Activated CD4-positive, alpha-beta memory T cell treated with anti-CD3 and anti-CD28 coated beads, Interleukin-2, amount 10 ng/mL, durations not matched to agents 7 days and 5 days (primary cell): ENCODE measurements at regions not wholly inside any gene's neighbourhood (a gene's known extent, or its start where the extent isn't known, plus 50 kb on each side); places are given as distances from the start of the nearest gene placed in this dataset.
"Not testable (repeated sequence)": the region's sequence is repeated elsewhere in the genome, so short reads cannot be mapped to it uniquely, and the experiment has no call there.

Source experiments
- CTCF ChIA-PET: fragments of 350-600 bp; sonication (Branson Sonifier 250); formaldehyde crosslinking; loops from one replicate; lab custom pipeline; 2021; ENCODE audit warnings: antibody characterized with exemption, inconsistent platforms; lab: Charles Lee
- POLR2A ChIA-PET: fragments of 350-600 bp; sonication (Branson Sonifier 250); formaldehyde crosslinking; loops from one replicate; lab custom pipeline; 2021; ENCODE audit warnings: antibody characterized with exemption; lab: Charles Lee
- DNase-seq: peaks from one replicate; pipeline ENCODE4 v3.0.0-alpha.2; 2020
- H3K27ac Mint-ChIP-seq: one replicate; pipeline ENCODE4 v1.8.0; 2021; ENCODE audit warnings: mild to moderate bottlenecking, mixed read lengths
- H3K27me3 Mint-ChIP-seq: one replicate; pipeline ENCODE4 v1.8.0; 2021; ENCODE audit warnings: mixed read lengths
- H3K36me3 Mint-ChIP-seq: one replicate; pipeline ENCODE4 v1.8.0; 2021; ENCODE audit warnings: low read depth, mixed read lengths
- H3K4me1 Mint-ChIP-seq: one replicate; pipeline ENCODE4 v1.8.0; 2021; ENCODE audit warnings: mixed read lengths
- H3K4me3 Mint-ChIP-seq: one replicate; pipeline ENCODE4 v1.8.0; 2021; ENCODE audit warnings: mild to moderate bottlenecking, mixed read lengths
- H3K9me3 Mint-ChIP-seq: one replicate; pipeline ENCODE4 v1.8.0; 2021; ENCODE audit warnings: mixed read lengths

DNA sequence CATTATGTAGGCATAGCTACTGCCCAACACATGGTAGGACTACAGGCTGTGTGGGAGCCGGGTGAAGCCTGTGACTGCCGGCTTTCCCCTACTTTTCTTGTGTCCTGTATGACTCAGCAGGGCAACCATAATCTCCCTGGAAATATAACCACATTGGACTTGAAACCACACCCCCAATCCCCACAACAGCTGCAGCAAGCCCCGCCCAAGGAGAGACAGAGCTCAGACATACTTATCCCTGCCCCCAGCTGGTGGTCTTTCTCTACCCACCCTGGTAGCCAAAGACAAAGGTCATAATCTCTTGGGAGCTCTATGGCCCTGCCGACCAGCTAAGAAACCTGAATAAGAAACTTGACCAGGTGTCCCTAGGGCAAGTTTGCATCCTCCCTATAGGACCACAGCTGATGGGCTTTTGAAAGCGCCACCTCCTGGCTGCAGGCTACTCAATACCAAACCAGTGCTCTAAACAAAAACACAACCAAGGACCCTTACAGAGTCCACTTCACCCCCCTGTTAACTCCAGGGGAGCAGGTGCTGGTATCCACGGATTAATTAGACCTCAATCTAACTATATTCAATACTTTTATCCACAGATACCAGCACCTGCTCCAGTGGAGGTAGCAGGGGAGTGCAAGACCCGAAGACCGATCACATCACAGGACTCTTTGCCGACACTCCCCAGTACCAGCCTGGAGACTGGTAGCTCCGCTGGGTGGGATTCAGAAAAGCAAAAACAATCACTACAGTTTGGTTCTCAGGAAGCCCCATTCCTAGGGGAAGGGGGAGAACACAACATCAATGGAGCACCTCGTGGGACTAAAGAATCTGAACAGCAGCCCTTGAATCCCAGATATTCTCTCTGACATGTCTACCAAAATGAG, 91.2 kb downstream of the IRX5 start:
- DNase-seq, result no peak
- Mint-ChIP-seq H3K27ac (no peak overlapping the region), H3K4me3 (no peak overlapping the region), H3K36me3 (no peaks in the 10 kb centered on the region), H3K27me3 (peaks cover 2% of the 10 kb centered on the region), H3K4me1 (no peaks in the 10 kb centered on the region), H3K9me3 (peaks cover 8% of the 10 kb centered on the region)
- ChIA-PET POLR2A (no interaction called here), CTCF (interaction anchor here (0.9 to 1.9 kb wide), 2 partner anchors 12 to 1248 kb away, joined by 3 to 5 read pairs; no protein-coding TSS in a partner anchor)

- H3K9me3 Mint-ChIP-seq, H3K36me3 Mint-ChIP-seq, H3K27me3 Mint-ChIP-seq, H3K27ac Mint-ChIP-seq, H3K4me3 Mint-ChIP-seq, POLR2A ChIA-PET, CTCF ChIA-PET, H3K4me1 Mint-ChIP-seq, DNase-seq: not testable (repeated sequence)
Observed at GRCh38 chr16:55027260-55027659, 96.6 kb downstream of the IRX5 start.

DNA sequence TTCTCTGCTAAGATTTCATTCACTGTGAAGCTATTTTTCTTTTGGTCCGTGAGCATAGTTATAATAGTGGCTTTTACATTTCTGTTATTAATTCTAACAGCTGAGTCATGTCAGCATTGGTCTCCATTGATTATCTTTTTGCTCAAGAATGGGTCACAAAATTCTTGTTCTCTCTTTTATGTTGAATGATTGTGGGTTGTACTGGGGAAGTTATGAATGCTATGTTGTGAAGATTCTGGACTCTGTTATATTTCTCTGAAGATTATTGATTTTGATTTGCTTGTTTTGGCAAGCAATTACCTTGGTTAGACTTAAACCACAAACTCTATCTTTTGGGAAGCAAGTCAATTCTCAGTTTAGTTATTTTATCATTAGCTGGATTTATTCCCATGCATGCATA, 98.8 kb downstream of the IRX5 start:
- ChIA-PET CTCF (no interaction called here), POLR2A (no interaction called here)
- no peaks in the 10 kb centered on the region for H3K4me1 Mint-ChIP-seq
- no peaks in the 10 kb centered on the region for H3K27me3 Mint-ChIP-seq
- DNase-seq, result no peak
- no peak overlapping the region for H3K27ac Mint-ChIP-seq
- H3K9me3 Mint-ChIP-seq, result no peaks in the 10 kb centered on the region
- H3K4me3 Mint-ChIP-seq, result no peak overlapping the region
- no peaks in the 10 kb centered on the region for H3K36me3 Mint-ChIP-seq

DNA sequence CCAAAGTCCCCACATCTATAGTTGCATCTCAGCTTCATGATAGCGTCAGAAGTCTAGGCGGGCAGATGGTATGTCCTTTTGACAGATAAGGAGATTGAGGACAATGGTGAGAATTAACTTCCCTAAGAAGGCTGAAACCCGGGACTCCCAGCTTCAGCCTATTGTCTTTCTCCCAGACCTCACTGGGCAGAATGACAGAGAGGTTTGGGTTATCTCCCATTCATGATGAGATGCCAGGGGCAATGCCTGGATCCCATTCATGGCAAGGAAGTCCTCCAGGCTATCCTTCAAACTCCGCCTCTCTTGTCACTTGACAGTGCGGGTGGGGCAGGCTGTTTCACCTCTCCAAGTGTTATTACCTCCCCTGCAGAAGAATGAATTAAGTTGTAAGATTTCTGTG, 100.3 kb downstream of the IRX5 start:
- no peaks in the 10 kb centered on the region for H3K4me1 Mint-ChIP-seq
- H3K27ac Mint-ChIP-seq, result no peak overlapping the region
- ChIA-PET POLR2A (no interaction called here), CTCF (no interaction called here)
- no peaks in the 10 kb centered on the region for H3K9me3 Mint-ChIP-seq
- H3K36me3 Mint-ChIP-seq, result no peaks in the 10 kb centered on the region
- H3K4me3 Mint-ChIP-seq, result no peak overlapping the region
- H3K27me3 Mint-ChIP-seq, result no peaks in the 10 kb centered on the region
- DNase-seq, result no peak

DNA sequence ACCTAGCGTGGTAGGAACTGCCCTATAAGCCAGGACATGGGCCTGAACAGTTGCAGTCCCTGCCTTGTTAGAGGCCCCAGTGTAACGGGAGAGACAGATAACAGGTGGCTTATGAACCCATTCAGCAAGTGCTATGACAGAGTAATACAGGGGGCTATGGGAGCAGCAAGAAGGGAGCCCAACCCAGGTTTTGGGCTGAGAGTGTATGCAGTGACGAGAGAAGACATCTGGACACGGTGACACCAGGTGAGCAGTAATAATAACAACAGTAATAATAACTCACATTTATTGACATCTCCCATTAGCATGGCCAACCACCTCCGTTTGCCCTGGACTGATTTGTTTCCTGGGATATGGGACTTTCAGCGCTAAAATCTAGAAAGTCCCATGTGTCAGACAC, 100.8 kb downstream of the IRX5 start:
- POLR2A ChIA-PET, result no interaction called here
- no peaks in the 10 kb centered on the region for H3K4me1 Mint-ChIP-seq

GRCh38 chr16:55033225-55034156, 102.8 kb downstream of the IRX5 start:
- Mint-ChIP-seq H3K36me3 (no peaks in the 10 kb centered on the region), H3K27me3 (no peaks in the 10 kb centered on the region), H3K4me1 (no peaks in the 10 kb centered on the region), H3K27ac (no peak overlapping the region), H3K4me3 (no peak overlapping the region), H3K9me3 (no peaks in the 10 kb centered on the region)
- ChIA-PET POLR2A (no interaction called here), CTCF (interaction anchor here (1.5 kb wide), 1 partner anchor 12 kb away, joined by 5 read pairs; no protein-coding TSS in a partner anchor)
- no peak for DNase-seq

More for the DNA sequence above, 100.8 kb downstream of the IRX5 start:
- no peak for DNase-seq
- CTCF ChIA-PET, result no interaction called here
- H3K36me3 Mint-ChIP-seq, result no peaks in the 10 kb centered on the region
- no peak overlapping the region for H3K4me3 Mint-ChIP-seq
- H3K27me3 Mint-ChIP-seq, result no peaks in the 10 kb centered on the region
- no peaks in the 10 kb centered on the region for H3K9me3 Mint-ChIP-seq
- no peak overlapping the region for H3K27ac Mint-ChIP-seq

DNA sequence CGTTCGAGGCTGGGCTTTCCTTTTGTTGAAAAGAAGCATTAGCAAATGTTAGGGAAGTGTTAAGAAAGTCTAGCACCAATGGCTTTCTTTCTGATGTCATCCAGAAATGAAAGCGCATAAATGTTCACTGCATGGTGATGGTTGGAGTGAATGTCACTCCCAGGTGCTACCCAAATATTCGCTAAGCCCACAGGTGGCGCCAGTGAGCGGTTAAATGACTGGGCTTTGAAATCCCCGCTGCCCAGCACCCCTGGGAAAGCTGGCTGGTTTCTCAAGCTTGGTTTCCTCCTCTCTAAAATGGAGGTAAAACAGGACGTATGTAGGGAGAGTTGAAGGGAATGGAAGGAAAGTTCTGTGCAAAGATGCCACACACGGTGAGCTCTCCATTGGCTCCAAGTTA, 104.4 kb downstream of the IRX5 start:
- Mint-ChIP-seq H3K36me3 (no peaks in the 10 kb centered on the region), H3K27ac (no peak overlapping the region), H3K4me1 (no peaks in the 10 kb centered on the region), H3K4me3 (no peak overlapping the region), H3K27me3 (no peaks in the 10 kb centered on the region), H3K9me3 (no peaks in the 10 kb centered on the region)
- CTCF ChIA-PET, result no interaction called here
- DNase-seq, result peak; percentile 21
- POLR2A ChIA-PET, result no interaction called here

DNA sequence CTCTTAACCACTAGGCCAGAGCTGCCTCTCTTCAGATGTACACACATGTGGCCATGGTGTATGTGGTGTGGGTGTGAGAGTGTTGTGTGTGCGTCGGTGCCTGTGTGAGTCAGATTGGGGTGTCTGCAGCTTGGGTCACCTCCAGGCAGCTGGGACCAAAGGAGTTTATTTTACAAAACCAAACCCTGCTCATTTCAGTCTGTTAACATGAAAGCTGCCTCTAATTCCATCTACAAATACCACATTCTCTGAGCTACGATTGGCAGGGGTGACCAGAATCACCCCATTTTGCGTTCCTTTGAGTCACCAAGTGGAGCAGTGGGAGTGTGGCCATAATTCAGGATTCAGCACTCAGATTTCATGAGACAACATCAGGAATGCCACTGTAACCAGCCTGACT, 105.3 kb downstream of the IRX5 start:
- no peak for DNase-seq
- Mint-ChIP-seq H3K36me3 (no peaks in the 10 kb centered on the region), H3K4me1 (no peaks in the 10 kb centered on the region), H3K4me3 (no peak overlapping the region), H3K9me3 (no peaks in the 10 kb centered on the region), H3K27me3 (no peaks in the 10 kb centered on the region), H3K27ac (no peak overlapping the region)
- ChIA-PET POLR2A (no interaction called here), CTCF (no interaction called here)

GRCh38 chr16:55036371-55036821, 105.7 kb downstream of the IRX5 start:
- H3K36me3 Mint-ChIP-seq, result no peaks in the 10 kb centered on the region
- DNase-seq, result no peak
- no peak overlapping the region for H3K27ac Mint-ChIP-seq
- POLR2A ChIA-PET, result no interaction called here
- CTCF ChIA-PET, result no interaction called here
- H3K4me3 Mint-ChIP-seq, result no peak overlapping the region
- no peaks in the 10 kb centered on the region for H3K4me1 Mint-ChIP-seq
- H3K9me3 Mint-ChIP-seq, result no peaks in the 10 kb centered on the region
- no peaks in the 10 kb centered on the region for H3K27me3 Mint-ChIP-seq

DNA sequence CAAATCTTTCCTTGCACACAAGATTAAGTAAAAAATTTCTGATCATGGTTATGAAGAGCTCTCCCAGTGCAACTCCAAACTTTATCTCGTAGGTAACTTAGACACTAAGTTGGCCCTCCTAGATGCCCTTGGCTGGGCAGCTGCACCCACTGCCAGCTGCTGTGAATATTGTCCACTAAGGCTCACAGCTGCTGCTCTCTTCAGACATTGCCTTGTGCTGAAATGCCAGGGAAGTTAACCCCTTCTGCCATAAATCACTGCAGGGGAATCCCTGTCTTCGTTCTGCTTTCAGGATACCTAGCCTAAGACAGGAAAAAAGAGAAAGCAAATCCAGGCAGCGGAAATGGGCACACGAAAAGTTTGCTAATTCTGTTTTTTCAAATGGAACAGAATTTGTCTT, 106.4 kb downstream of the IRX5 start:
- POLR2A ChIA-PET, result no interaction called here
- no peak overlapping the region for H3K4me3 Mint-ChIP-seq
- no peak for DNase-seq
- H3K4me1 Mint-ChIP-seq, result no peaks in the 10 kb centered on the region
- H3K9me3 Mint-ChIP-seq, result no peaks in the 10 kb centered on the region
- no peak overlapping the region for H3K27ac Mint-ChIP-seq
- H3K36me3 Mint-ChIP-seq, result no peaks in the 10 kb centered on the region
- H3K27me3 Mint-ChIP-seq, result no peaks in the 10 kb centered on the region
- CTCF ChIA-PET, result no interaction called here

GRCh38 chr16:55037966-55038365, 107.3 kb downstream of the IRX5 start:
- Mint-ChIP-seq H3K27me3 (no peaks in the 10 kb centered on the region), H3K4me1 (no peaks in the 10 kb centered on the region), H3K9me3 (no peaks in the 10 kb centered on the region), H3K27ac (no peak overlapping the region), H3K4me3 (no peak overlapping the region), H3K36me3 (no peaks in the 10 kb centered on the region)
- no peak for DNase-seq
- ChIA-PET POLR2A (no interaction called here), CTCF (no interaction called here)

DNA sequence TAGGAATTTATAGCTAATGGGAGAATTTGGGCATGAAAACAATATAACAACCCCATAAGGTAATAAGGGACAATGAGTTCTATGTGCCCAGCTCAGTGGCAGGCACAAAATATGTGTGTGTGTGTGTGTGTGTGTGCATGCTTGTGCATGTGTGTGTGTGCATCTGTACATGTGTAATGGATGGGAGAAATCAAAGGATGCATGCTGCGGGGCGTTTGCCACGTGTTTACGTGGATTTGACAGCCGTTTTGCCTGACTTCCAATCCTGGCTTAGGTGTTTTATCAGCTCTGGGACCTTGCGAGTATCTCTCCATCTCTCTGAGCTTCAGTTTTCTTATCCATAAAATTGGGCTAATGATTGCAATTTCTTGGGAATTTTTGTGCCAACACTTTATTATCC, 108.4 kb downstream of the IRX5 start:
- H3K36me3 Mint-ChIP-seq, result no peaks in the 10 kb centered on the region
- ChIA-PET CTCF (no interaction called here), POLR2A (no interaction called here)
- no peaks in the 10 kb centered on the region for H3K9me3 Mint-ChIP-seq
- DNase-seq, result no peak
- H3K4me1 Mint-ChIP-seq, result no peaks in the 10 kb centered on the region
- no peak overlapping the region for H3K27ac Mint-ChIP-seq
- H3K4me3 Mint-ChIP-seq, result no peak overlapping the region
- H3K27me3 Mint-ChIP-seq, result no peaks in the 10 kb centered on the region

- CTCF ChIA-PET, result no interaction called here
- H3K4me3 Mint-ChIP-seq, result no peak overlapping the region
- no peaks in the 10 kb centered on the region for H3K9me3 Mint-ChIP-seq
- H3K4me1 Mint-ChIP-seq, result no peaks in the 10 kb centered on the region
- H3K36me3 Mint-ChIP-seq, result no peaks in the 10 kb centered on the region
- DNase-seq, result no peak
- POLR2A ChIA-PET, result no interaction called here
- no peaks in the 10 kb centered on the region for H3K27me3 Mint-ChIP-seq
- H3K27ac Mint-ChIP-seq, result no peak overlapping the region
Observed at GRCh38 chr16:55039511-55039910, 108.8 kb downstream of the IRX5 start.
